AG20443 (cell line): ENCODE measurements at regions not wholly inside any gene's neighbourhood (a gene's known extent, or its start where the extent isn't known, plus 50 kb on each side); places are given as distances from the start of the nearest gene placed in this dataset.
A peak's percentile ranks its signal among the peaks of the same experiment; 100 is the strongest.
"Not testable (repeated sequence)": the region's sequence is repeated elsewhere in the genome, so short reads cannot be mapped to it uniquely, and the experiment has no call there.

ENCODE experiments used
- DNase-seq: peaks from one replicate; pipeline ENCODE4 v3.0.0; 2012; ENCODE audit warnings: low spot score, mixed read lengths

DNA sequence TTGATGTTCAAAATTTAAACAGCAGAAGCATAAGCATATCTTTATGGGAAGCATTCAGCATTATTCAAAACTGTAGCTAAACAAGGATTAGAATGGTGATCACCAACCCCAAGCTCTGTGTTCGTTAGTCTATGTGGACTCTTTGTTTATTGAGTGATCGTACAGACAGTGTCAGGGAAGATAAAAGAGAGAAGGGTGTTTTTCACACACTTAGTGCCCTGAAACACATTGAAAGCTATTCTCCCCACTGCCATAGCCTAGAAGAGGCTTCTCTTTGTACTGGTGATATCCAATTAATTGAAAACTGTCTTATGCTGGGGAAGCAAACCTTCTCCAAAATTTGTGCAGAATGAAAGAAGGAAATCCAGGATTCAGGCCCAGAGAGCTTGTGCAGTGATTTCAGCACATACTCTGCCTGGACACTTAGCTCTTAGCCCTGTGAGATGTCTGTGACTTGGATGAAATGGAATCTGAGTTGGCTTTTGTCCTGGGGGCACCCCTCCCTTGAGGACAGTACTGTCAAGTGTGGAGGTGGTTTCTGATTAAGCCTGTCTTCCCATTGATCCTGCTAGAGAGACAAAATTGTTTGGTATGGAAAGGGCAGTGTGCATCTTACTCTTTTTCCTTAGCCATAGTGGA, 125.7 kb upstream of the MTHFD1L start:
- peak; percentile 56 for DNase-seq

GRCh38 chr6:150740453-150740852, 125.0 kb upstream of the MTHFD1L start:
- no peak for DNase-seq

- no peak for DNase-seq
Measured at GRCh38 chr6:150741633-150742200, 123.8 kb upstream of the MTHFD1L start.

- DNase-seq, result no peak
Measured at GRCh38 chr6:150744522-150745260, 120.8 kb upstream of the MTHFD1L start.

DNA sequence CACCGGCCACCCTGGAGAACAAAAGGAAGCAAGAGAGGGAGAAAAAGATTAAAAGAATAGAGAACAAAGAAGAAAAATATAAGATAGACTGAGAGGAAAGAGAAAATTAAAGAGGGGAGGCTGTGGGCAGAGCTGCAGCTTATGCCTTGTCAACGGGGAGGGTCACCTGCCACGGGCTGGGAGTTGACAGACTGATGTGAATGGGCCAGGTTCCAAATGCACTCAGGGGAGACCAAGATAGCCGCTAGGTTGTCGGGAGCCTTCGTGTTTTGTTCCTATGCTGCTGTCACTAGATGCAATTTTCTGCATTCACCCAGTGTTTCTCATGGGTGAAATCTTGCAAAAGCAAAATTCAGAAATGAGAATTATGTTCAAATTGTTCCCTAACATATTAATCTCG, 119.6 kb upstream of the MTHFD1L start:
- DNase-seq, result no peak

DNA sequence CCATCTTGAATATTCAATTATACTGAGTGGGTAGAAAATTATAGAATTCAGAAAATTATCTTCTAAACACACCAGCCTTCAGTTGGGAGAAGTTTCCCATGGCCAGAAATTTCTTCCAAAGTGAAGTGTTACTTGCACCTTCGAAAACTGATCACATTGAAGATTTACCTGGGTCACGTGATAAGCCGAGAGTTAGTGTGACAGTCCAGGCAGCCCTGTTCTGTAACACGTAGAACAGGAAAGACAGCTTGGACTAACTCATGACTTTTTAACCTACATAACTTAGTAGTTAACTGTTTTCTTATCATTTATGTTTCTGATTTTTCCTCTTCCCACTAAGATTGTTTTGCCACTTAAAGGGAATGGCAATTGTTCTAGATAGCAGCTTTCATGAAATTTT, 118.3 kb upstream of the MTHFD1L start:
- no peak for DNase-seq

DNA sequence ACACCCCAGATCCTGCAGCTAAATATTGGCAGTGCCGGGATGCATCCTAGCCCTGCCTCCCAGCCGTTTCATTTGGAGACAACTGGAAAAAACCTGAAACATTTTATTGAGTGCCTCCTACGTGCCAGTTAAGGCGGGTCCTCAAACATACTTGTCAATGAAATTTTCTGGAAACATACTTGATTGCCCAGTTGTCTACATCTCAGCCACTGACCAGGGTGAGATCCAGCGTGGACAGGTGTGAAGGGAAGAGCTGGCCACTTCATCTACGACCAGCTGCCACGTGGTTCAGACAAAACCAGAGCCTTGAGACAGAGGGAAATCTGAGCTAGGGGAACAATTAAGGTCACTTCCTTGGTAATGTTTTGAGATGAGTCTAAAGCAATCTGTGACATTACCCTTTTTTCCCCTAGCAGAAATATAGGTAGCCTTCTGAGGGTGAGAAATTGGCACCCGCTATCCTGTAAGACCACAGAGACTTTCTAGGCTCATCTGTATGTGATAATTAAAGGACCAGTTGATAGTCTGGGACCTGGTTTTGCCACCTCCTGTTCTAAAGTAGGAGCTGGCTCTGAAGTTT, 116.3 kb upstream of the MTHFD1L start:
- DNase-seq, result no peak

DNA sequence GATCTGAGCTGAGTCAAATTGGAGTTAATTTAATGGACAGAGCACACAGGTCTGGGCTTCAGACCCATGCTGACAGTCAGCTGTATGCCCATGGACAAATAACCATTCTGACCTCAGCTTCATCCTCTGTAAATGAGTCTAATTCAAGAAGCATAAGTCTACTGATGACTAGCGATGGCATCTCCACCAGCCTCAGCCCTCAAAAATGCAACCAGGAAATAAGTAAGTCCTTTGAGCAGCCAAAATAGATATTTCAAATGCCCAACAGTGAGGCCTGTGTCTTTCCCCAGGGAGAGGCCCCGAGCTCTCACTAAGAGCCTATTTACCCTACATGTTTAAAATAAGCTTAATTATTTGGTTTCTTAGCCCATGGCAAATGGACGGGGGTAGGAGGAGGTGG, 114.2 kb upstream of the MTHFD1L start:
- DNase-seq, result peak; percentile 76

GRCh38 chr6:150752409-150752808, 113.1 kb upstream of the MTHFD1L start:
- no peak for DNase-seq

- peak; percentile 20 for DNase-seq
Measured at GRCh38 chr6:150753371-150754064, 112.0 kb upstream of the MTHFD1L start.

- DNase-seq, result no peak
Measured at GRCh38 chr6:150755042-150755441, 110.5 kb upstream of the MTHFD1L start.

GRCh38 chr6:150755524-150755923, 110.0 kb upstream of the MTHFD1L start:
- no peak for DNase-seq

DNA sequence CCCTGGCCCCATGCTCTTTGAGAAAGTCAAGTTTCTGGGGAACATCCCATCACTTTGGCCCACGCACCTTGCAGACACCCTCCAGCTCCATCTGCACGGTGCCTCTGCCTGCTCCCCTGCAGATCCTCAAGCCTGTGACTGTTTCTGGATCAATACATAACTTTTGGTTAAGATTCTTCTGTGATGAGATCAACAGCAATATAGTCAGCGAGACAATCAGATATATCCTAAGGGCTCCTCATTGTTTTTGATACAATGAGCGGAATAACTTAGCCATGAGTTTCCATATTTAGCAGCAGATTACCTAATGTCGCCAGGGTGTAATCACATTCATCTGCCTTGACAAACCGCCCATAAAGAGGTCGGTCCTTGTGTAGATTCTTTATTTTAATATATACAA, 109.3 kb upstream of the MTHFD1L start:
- DNase-seq, result peak; percentile 22

- not testable (repeated sequence) for DNase-seq
Measured at GRCh38 chr6:150757807-150758206, 107.7 kb upstream of the MTHFD1L start.

GRCh38 chr6:150759483-150759882, 106.0 kb upstream of the MTHFD1L start:
- DNase-seq, result no peak

GRCh38 chr6:150761771-150762170, 103.7 kb upstream of the MTHFD1L start:
- no peak for DNase-seq

GRCh38 chr6:150764334-150765066, 101.0 kb upstream of the MTHFD1L start:
- no peak for DNase-seq

DNA sequence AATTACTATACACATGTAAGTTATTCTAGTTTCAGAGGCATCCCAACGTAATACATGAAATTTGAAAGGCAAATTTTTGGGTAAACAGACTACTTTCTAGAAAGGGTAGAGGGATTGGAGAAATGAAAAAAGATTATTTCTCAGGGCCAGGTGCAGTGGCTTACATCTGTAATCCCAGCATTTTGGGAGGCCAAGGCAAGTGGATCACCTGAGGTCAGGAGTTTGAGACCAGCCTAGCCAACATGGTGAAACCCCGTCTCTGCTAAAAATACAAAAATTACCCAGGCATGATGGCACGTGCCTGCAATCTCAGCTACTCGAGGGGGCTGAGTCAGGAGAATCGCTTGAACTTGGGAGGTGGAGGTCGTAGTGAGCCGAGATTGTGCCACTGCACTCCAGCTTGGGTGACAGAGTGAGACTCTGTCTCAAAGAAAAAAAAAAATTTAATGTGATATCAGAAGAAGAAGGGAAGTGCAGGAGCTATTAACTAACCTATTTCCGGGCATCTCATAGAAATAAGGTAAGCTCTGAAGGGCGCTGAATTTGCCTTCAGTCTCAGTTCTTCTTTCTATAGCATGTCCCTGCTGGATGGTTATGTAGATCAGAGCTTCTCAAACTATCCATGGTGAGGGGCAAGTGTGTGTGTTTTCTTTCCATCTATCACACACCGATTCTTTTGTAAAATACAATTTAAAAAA, 100.3 kb upstream of the MTHFD1L start:
- no peak for DNase-seq

DNA sequence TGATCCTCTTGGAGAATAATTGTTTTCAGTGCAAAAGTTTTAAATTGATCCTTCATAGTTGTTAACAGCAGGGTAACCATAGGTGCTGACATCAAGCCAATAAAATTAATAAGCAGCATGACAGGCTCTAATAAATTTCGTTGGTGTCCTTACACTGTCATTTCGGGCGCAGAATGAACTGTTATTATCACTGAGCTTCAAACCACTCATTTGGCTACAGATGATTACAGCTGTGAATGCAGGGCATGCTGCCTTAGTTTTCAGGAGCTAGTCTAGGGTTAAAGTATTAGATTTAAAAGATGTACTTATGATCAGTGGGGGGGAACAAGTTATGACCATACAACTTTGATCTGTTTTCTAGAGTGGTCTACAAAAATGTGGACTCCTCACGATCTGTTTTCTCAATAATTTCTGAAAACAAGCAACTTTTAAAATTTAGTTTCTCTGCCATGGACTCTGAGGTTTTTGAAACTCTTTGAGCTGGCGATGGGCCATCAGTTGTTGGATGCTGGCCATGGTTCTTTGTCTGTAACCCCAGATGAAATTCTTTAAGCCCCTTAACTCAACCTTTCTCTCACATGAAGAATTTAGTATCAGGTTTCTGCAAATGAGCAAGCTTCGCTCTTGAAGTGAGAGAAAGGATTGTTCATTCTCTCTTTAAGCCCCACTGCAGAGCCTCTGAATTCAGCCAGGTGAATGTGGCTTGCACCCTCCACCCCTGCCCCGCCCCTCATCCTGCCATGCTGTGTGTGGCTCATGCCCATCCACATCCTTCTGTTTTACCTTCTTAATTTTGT, 99.1 kb upstream of the MTHFD1L start:
- no peak for DNase-seq

- no peak for DNase-seq
Measured at GRCh38 chr6:150767161-150767560, 98.3 kb upstream of the MTHFD1L start.
